ENCODE measurements at regions not wholly inside any gene's neighbourhood (a gene's known extent, or its start where the extent isn't known, plus 50 kb on each side); places are given as distances from the start of the nearest gene placed in this dataset.

DNA sequence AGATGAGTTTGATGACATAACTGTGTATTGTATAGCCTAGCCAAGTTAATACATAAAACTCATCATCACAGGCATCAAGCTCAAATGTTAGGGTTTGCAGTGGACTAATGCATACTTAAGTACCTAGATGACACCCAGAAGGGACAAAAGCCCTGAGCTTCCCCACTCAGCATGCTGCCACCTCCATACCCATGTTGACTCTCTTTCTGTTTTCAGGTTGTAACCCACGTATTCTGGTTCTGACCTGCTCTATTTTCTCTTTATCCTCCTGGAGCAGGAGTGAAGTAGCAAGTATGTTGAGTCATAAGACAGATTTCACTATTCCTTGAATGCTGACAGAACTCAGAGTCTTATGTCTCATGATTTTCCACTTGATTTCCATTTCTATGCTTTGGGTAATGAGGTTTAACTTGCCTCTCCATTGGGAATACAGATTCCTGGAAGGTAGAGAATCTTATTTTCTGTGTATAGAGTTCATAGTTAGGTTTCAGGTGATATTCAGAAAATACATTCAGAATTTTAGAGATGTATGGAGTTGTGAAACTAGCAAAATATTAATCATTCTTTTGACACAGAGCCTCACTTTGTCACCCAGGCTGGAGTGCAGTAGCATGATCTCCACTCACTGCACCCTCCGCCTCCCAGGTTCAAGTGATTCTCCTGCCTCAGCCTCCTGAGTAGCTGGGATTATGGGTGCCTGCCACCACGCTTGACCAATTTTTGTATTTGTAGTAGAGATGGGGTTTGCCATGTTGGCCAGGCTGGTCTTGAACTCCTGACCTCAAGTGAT, 122.5 kb upstream of the KCNJ15 start:
- Histone ChIP-seq H3K27me3 (replicated peaks in 2 of 5; ENCODE audit: control insufficient read depth in 4 of 5, insufficient read depth in 5 of 5, low read length in 4 of 5) (peaks cover 0 to 15% (median 3%) of the 10 kb centered on the region in 5 experiments), H3K9me3 (ENCODE audit: control extremely low read depth in 1 of 5, control insufficient read depth in 4 of 5, insufficient read depth in 2 of 5, low read depth in 1 of 5, low read length in 4 of 5) (peaks cover 0 to 2% (median 0%) of the 10 kb centered on the region in 5 experiments), H3K27ac (ENCODE audit: insufficient read depth in 1 of 2, low read depth in 1 of 2, low read length in 2 of 2, poor library complexity in 1 of 2, severe bottlenecking in 2 of 2) (no peak overlapping the region), H3K36me3 (ENCODE audit: control insufficient read depth in 4 of 4, insufficient read depth in 4 of 4, low read length in 3 of 4) (no peaks in the 10 kb centered on the region), H3K4me1 (ENCODE audit: control extremely low read depth in 1 of 4, control insufficient read depth in 4 of 4, insufficient read depth in 4 of 4, low read length in 3 of 4) (no peaks in the 10 kb centered on the region), H3K4me3 (ENCODE audit: control insufficient read depth in 1 of 7, extremely low read depth in 1 of 7, insufficient read depth in 4 of 7, low read depth in 2 of 7, low read length in 6 of 7) (no peak overlapping the region)
- 100% methylated on average over 2 of the region's 3 CpGs for WGBS (ENCODE audit: insufficient coverage)
- ChIA-PET POLR2A (no interaction called here), CTCF (interaction anchor here (1.2 kb wide), 1 partner anchor 11 kb away, joined by 4 read pairs; no protein-coding TSS in a partner anchor)
- DNase-seq = no peak

GRCh38 chr21:38136201-38136600, 120.6 kb upstream of the KCNJ15 start:
- Histone ChIP-seq H3K27me3 (replicated peaks in 2 of 5; ENCODE audit: control insufficient read depth in 4 of 5, insufficient read depth in 5 of 5, low read length in 4 of 5) (peaks cover 0 to 7% (median 2%) of the 10 kb centered on the region in 5 experiments), H3K36me3 (ENCODE audit: control insufficient read depth in 4 of 4, insufficient read depth in 4 of 4, low read length in 3 of 4) (no peaks in the 10 kb centered on the region), H3K27ac (ENCODE audit: insufficient read depth in 1 of 2, low read depth in 1 of 2, low read length in 2 of 2, poor library complexity in 1 of 2, severe bottlenecking in 2 of 2) (no peak overlapping the region), H3K4me1 (ENCODE audit: control extremely low read depth in 1 of 4, control insufficient read depth in 4 of 4, insufficient read depth in 4 of 4, low read length in 3 of 4) (no peaks in the 10 kb centered on the region), H3K4me3 (ENCODE audit: control insufficient read depth in 1 of 7, extremely low read depth in 1 of 7, insufficient read depth in 4 of 7, low read depth in 2 of 7, low read length in 6 of 7) (no peak overlapping the region), H3K9me3 (ENCODE audit: control extremely low read depth in 1 of 5, control insufficient read depth in 4 of 5, insufficient read depth in 2 of 5, low read depth in 1 of 5, low read length in 4 of 5) (peaks cover 0 to 2% (median 0%) of the 10 kb centered on the region in 5 experiments)
- no peak for DNase-seq
- ChIA-PET CTCF (no interaction called here), POLR2A (no interaction called here)

DNA sequence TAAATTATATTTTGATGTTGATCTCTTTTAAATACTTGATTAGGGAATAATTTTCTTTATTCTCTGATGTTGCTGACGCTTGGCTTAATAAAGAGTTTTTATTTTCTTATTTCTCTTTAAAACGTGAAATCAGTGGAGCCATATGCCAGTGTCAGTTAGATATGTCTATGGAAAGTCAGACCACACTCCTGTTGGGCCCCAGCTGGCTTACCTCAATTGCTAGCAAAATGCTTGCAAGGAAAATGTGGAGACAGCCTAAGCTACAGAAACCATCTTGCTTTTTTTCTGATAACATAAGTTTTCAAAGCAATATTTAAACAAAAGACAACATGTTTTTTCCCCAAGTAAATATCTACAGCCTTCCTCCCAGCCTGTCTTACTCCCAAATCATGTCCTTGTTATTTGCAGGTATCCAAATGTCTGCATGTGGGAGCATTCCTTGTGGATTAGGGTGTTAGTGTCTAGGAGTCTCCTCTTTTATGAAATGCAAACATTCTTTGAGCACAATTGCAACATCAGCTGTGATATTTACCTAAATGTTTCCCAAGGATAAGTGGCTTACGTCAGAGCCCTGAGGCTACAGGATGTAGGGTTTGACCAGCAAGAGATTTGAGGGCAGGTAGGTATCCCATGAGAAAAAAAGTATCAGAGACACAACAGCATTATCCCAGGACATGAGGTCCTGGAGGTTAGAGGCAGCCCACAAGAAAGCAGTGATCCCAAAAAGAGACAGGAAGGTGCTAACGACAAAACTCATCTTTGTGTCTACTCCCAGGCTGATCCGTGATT, 117.2 kb upstream of the KCNJ15 start:
- CTCF ChIA-PET = interaction anchor here (1.8 kb wide), 1 partner anchor 13 kb away, joined by 5 read pairs; no protein-coding TSS in a partner anchor
- Histone ChIP-seq H3K9me3 (ENCODE audit: control extremely low read depth in 1 of 5, control insufficient read depth in 4 of 5, insufficient read depth in 2 of 5, low read depth in 1 of 5, low read length in 4 of 5) (peaks cover 0 to 15% (median 0%) of the 10 kb centered on the region in 5 experiments), H3K27me3 (replicated peaks in 2 of 5; ENCODE audit: control insufficient read depth in 4 of 5, insufficient read depth in 5 of 5, low read length in 4 of 5) (no peaks in the 10 kb centered on the region), H3K4me1 (ENCODE audit: control extremely low read depth in 1 of 4, control insufficient read depth in 4 of 4, insufficient read depth in 4 of 4, low read length in 3 of 4) (no peaks in the 10 kb centered on the region), H3K4me3 (ENCODE audit: control insufficient read depth in 1 of 7, extremely low read depth in 1 of 7, insufficient read depth in 4 of 7, low read depth in 2 of 7, low read length in 6 of 7) (no peak overlapping the region), H3K27ac (ENCODE audit: insufficient read depth in 1 of 2, low read depth in 1 of 2, low read length in 2 of 2, poor library complexity in 1 of 2, severe bottlenecking in 2 of 2) (no peak overlapping the region), H3K36me3 (ENCODE audit: control insufficient read depth in 4 of 4, insufficient read depth in 4 of 4, low read length in 3 of 4) (no peaks in the 10 kb centered on the region)
- DNase-seq = no peak
- POLR2A ChIA-PET = no interaction called here
- 92% methylated on average over 3 of the region's 5 CpGs for WGBS (ENCODE audit: insufficient coverage)

- H3K4me3 ChIP-seq (ENCODE audit: control insufficient read depth in 1 of 7, extremely low read depth in 1 of 7, insufficient read depth in 4 of 7, low read depth in 2 of 7, low read length in 6 of 7) = no peak overlapping the region
- no peak for DNase-seq
- no peak overlapping the region for H3K27ac ChIP-seq (ENCODE audit: insufficient read depth in 1 of 2, low read depth in 1 of 2, low read length in 2 of 2, poor library complexity in 1 of 2, severe bottlenecking in 2 of 2)
- POLR2A ChIA-PET = no interaction called here
- H3K36me3 ChIP-seq (ENCODE audit: control insufficient read depth in 4 of 4, insufficient read depth in 4 of 4, low read length in 3 of 4) = no peaks in the 10 kb centered on the region
- H3K9me3 ChIP-seq (ENCODE audit: control extremely low read depth in 1 of 5, control insufficient read depth in 4 of 5, insufficient read depth in 2 of 5, low read depth in 1 of 5, low read length in 4 of 5) = peaks cover 0 to 22% (median 0%) of the 10 kb centered on the region in 5 experiments
- CTCF ChIA-PET = interaction anchor here (1.8 kb wide), 1 partner anchor 13 kb away, joined by 5 read pairs; no protein-coding TSS in a partner anchor
- WGBS (ENCODE audit: insufficient coverage) = 92% methylated on average over 5 of the region's 5 CpGs
- H3K4me1 ChIP-seq (ENCODE audit: control extremely low read depth in 1 of 4, control insufficient read depth in 4 of 4, insufficient read depth in 4 of 4, low read length in 3 of 4) = no peaks in the 10 kb centered on the region
- no peaks in the 10 kb centered on the region for H3K27me3 ChIP-seq (replicated peaks in 2 of 5; ENCODE audit: control insufficient read depth in 4 of 5, insufficient read depth in 5 of 5, low read length in 4 of 5)
These were observed 116.4 kb upstream of the KCNJ15 start for GRCh38 chr21:38140207-38140903.

DNA sequence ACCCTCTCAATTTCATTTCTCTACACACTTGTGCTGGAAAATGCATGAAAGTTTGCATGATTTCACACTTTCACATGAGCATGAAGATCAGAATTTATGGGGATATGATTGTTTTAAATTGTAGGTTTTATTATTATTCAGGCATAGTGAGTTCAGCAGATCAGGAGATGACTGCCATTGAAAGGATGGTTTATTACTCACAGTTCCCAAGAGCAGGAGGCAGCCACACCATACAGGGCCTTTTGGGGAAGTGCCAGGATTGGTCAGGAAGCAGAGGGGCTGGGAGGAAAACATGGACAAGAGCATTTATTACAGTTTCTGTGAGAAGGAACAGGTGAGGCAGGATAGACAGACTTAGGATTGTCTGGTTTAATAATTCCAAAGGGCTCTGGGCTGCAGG, 114.6 kb upstream of the KCNJ15 start:
- H3K27ac ChIP-seq (ENCODE audit: insufficient read depth in 1 of 2, low read depth in 1 of 2, low read length in 2 of 2, poor library complexity in 1 of 2, severe bottlenecking in 2 of 2) = no peak overlapping the region
- H3K4me1 ChIP-seq (ENCODE audit: control extremely low read depth in 1 of 4, control insufficient read depth in 4 of 4, insufficient read depth in 4 of 4, low read length in 3 of 4) = no peaks in the 10 kb centered on the region
- H3K36me3 ChIP-seq (ENCODE audit: control insufficient read depth in 4 of 4, insufficient read depth in 4 of 4, low read length in 3 of 4) = no peaks in the 10 kb centered on the region
- no peaks in the 10 kb centered on the region for H3K27me3 ChIP-seq (replicated peaks in 2 of 5; ENCODE audit: control insufficient read depth in 4 of 5, insufficient read depth in 5 of 5, low read length in 4 of 5)
- no peak for DNase-seq
- POLR2A ChIA-PET = no interaction called here
- CTCF ChIA-PET = no interaction called here
- peaks cover 0 to 22% (median 2%) of the 10 kb centered on the region in 5 experiments for H3K9me3 ChIP-seq (ENCODE audit: control extremely low read depth in 1 of 5, control insufficient read depth in 4 of 5, insufficient read depth in 2 of 5, low read depth in 1 of 5, low read length in 4 of 5)
- H3K4me3 ChIP-seq (ENCODE audit: control insufficient read depth in 1 of 7, extremely low read depth in 1 of 7, insufficient read depth in 4 of 7, low read depth in 2 of 7, low read length in 6 of 7) = no peak overlapping the region

- H3K27me3 ChIP-seq (replicated peaks in 2 of 5; ENCODE audit: control insufficient read depth in 4 of 5, insufficient read depth in 5 of 5, low read length in 4 of 5) = peaks cover 0 to 2% (median 0%) of the 10 kb centered on the region in 5 experiments
- ChIA-PET POLR2A (no interaction called here), CTCF (interaction anchor here (1.1 kb wide), 1 partner anchor 9 kb away, joined by 3 read pairs; no protein-coding TSS in a partner anchor)
- no peaks in the 10 kb centered on the region for H3K4me1 ChIP-seq (ENCODE audit: control extremely low read depth in 1 of 4, control insufficient read depth in 4 of 4, insufficient read depth in 4 of 4, low read length in 3 of 4)
- no peak overlapping the region for H3K27ac ChIP-seq (ENCODE audit: insufficient read depth in 1 of 2, low read depth in 1 of 2, low read length in 2 of 2, poor library complexity in 1 of 2, severe bottlenecking in 2 of 2)
- DNase-seq = no peak
- H3K4me3 ChIP-seq (ENCODE audit: control insufficient read depth in 1 of 7, extremely low read depth in 1 of 7, insufficient read depth in 4 of 7, low read depth in 2 of 7, low read length in 6 of 7) = no peak overlapping the region
- 43% methylated on average over 1 of the region's 3 CpGs for WGBS (ENCODE audit: insufficient coverage)
- H3K36me3 ChIP-seq (ENCODE audit: control insufficient read depth in 4 of 4, insufficient read depth in 4 of 4, low read length in 3 of 4) = no peaks in the 10 kb centered on the region
- H3K9me3 ChIP-seq (ENCODE audit: control extremely low read depth in 1 of 5, control insufficient read depth in 4 of 5, insufficient read depth in 2 of 5, low read depth in 1 of 5, low read length in 4 of 5) = peaks cover 0 to 22% (median 2%) of the 10 kb centered on the region in 5 experiments
These were observed 112.6 kb upstream of the KCNJ15 start for GRCh38 chr21:38144193-38144592.
